ENCODE measurements at regions not wholly inside any gene's neighbourhood (a gene's known extent, or its start where the extent isn't known, plus 50 kb on each side); places are given as distances from the start of the nearest gene placed in this dataset.

DNA sequence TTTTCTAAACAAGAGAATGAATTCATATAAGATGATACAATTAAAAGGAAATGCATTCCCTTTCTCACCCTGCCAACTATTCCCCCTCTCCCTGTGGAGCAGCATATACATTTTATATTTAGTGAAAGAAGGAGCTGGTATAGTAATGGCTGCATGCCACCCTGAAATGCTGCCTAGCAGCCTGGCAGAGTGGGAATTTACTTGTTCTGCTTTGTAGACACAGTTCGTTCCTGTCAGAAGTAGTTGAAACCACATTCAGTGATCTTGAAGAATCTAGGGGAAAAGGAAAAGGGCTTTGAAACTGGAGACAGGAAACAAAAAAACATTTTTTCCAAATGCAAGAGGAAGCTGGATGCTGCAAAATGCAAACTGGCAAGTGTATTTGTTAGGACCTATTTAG lies 176.0 kb upstream of the PLEKHA5 start:
- TF ChIP-seq, protein P1, sequence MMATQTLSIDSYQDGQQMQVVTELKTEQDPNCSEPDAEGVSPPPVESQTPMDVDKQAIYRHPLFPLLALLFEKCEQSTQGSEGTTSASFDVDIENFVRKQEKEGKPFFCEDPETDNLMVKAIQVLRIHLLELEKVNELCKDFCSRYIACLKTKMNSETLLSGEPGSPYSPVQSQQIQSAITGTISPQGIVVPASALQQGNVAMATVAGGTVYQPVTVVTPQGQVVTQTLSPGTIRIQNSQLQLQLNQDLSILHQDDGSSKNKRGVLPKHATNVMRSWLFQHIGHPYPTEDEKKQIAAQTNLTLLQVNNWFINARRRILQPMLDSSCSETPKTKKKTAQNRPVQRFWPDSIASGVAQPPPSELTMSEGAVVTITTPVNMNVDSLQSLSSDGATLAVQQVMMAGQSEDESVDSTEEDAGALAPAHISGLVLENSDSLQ (IDR thresholded peaks at IDR 0.05): no peak
- no peak for TF ChIP-seq LEF1 (IDR thresholded peaks at IDR 0.05; ENCODE audit: borderline replicate concordance)
- TF ChIP-seq ELF4 (IDR thresholded peaks at IDR 0.05): no peak
- no peak for TF ChIP-seq SUZ12 (IDR thresholded peaks at IDR 0.05)
- TF ChIP-seq FOXM1 (IDR thresholded peaks at IDR 0.05; ENCODE audit: borderline replicate concordance): no peak
- TF ChIP-seq BHLHE40 (IDR thresholded peaks at IDR 0.05; ENCODE audit: borderline replicate concordance): no peak

All from HEK293T (cell line).